HG02870 (cell line): ENCODE measurements at regions not wholly inside any gene's neighbourhood (a gene's known extent, or its start where the extent isn't known, plus 50 kb on each side); places are given as distances from the start of the nearest gene placed in this dataset.
"Not testable (repeated sequence)": the region's sequence is repeated elsewhere in the genome, so short reads cannot be mapped to it uniquely, and the experiment has no call there.

Experiments used
- ATAC-seq: cut with Tn5 transposase; IDR thresholded peaks from one replicate; pipeline ENCODE4 v1.9.1; 2021; ENCODE audit warnings: mild to moderate bottlenecking, moderate library complexity; ENCODE audit not compliant: unreplicated experiment

DNA sequence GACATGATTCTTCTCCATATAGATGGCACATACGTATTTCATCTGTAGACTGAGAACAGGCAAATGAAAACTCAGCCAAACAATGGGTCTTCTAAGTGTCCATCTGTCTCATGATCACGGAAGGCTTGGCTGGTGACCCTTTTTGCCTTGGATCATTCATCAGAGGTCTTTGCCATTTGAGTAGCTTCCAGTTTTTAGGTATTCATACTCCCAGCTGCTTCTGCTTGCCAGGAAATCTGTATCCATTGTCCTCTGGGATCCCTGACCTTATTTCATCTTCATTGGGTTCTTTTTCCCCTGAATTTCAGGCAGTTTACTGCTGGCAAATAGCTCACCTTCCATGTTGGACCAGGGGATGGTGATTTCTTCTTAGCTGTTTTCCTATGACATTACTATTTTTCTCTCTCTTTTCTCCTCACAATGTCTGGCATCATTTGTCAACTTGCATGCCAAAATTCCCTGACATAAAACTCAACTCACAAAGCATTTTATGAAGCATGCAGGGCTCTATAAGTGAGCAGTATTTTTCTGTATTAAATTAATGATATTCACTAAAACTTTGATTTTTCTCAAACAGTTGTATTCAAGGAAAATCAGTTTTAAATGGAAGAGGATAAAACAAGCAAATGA, 241.2 kb downstream of the DNAJB9 start:
- ATAC-seq = no peak

GRCh38 chr7:108813251-108814014, 243.8 kb downstream of the DNAJB9 start:
- ATAC-seq = no peak

- no peak for ATAC-seq
Measured at GRCh38 chr7:108815815-108816214, 246.1 kb downstream of the DNAJB9 start.

DNA sequence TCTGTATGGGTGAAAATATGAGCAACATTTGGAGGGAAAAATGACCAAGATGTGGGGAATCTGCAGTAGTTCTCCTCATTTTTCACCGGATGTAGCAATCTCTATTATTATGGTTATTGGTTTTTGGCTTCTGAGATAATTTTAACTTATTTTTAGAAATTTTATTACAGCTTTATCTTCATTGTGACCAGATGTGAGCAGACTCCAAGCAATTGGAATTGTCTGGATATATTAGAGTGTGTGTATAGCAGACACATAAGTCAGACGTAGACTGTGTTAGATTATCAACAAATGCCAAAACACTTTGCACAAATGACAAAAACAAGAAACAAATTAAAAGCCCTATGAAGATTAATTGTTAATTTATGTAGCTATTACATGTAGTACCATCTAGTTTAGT, 249.1 kb downstream of the DNAJB9 start:
- ATAC-seq = no peak

GRCh38 chr7:108824840-108825580, 255.3 kb downstream of the DNAJB9 start:
- no peak for ATAC-seq

DNA sequence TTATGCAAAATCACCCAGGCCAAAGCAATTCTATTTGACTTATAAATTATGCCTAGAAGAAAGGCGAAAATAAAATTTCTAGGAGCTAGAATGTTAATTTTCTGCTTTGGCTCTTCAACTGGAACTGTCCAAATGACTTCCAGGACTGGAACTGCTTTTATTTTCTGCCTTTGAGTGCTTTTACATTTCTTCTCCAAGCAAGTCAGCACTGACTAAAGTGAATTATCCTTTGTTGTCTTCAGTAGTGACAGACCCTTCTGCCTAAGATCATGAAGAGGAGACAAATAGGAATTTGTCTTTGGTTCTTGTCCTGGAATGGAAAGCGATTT, 255.9 kb downstream of the DNAJB9 start:
- no peak for ATAC-seq

DNA sequence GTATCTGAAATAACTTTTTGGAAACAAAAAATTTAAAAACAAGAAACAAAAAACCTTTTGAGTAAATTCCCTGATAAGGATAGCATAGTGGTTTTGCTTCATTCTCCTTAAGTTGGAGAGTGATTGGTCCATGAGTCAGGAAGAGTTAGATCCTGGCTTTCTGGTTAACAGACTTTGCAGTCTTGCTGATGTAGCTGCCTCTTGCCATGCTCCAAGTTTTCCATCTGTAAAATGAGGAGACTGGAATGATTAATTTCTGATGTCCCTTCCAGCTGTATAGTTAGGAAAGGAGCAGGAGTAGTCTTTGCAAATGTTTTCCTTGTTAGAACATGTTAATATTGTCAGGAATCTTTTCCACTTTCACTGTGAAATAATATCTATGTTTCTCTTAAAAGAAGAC, 266.6 kb downstream of the DNAJB9 start:
- no peak for ATAC-seq

DNA sequence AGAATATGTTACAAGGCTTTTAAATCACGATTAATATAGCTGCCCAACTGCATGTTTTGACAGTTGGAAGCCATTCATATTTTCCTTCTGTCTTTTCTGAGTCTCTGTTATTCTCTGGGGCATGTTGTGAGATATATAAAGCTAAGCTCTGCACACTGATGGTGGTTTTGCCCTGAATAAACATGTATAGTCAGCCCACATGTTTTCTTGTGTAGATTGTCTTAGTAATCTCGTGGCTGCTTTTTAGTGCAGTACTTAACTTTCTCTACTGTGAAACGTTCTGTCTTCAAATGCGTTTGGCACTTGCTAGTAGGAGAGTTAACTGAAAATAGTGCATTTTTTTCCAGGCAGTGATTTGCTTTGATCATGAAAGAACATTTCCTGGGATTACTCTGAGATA, 268.5 kb downstream of the DNAJB9 start:
- no peak for ATAC-seq

GRCh38 chr7:108839076-108839475, 269.4 kb downstream of the DNAJB9 start:
- ATAC-seq = no peak

DNA sequence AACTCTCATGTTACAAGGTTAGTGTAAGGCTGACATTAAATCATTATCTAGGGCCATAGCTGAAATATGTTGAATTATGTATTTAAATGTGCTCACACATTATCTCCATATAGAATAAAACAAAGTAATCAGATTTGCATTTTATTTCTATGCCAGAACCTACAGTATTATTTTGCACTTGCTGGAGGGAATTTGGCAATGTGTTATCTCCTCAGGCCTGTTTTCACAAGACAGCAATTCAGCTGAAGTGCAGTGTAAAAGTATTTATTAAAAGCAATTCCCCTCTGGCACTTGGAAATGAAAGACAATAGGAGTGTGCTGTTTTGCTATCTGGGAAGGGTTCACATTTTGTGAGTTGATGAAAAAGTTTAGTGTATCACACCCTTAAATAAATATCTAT, 276.3 kb downstream of the DNAJB9 start:
- no peak for ATAC-seq

- ATAC-seq = no peak
Measured at GRCh38 chr7:108846471-108846870, 276.8 kb downstream of the DNAJB9 start.

DNA sequence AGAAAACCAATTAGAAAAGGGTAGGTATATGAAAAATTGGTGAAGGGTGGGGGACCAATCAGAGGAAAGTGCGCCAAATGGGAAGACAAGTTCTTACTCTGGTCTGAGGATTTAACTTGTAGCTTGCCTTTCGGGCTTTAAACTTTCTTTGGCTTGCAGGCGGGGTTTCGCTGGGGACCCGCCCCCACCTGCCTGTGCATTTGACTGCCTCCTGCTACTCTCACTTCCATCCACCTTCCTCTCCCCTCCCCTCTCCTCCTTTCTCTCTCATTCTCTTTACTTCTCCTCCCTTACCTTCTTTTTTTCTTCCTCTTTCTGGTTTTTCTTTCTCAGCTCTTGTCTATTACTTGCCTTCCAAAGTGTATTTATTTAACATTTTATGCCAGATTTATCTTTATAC, 278.8 kb downstream of the DNAJB9 start:
- no peak for ATAC-seq

DNA sequence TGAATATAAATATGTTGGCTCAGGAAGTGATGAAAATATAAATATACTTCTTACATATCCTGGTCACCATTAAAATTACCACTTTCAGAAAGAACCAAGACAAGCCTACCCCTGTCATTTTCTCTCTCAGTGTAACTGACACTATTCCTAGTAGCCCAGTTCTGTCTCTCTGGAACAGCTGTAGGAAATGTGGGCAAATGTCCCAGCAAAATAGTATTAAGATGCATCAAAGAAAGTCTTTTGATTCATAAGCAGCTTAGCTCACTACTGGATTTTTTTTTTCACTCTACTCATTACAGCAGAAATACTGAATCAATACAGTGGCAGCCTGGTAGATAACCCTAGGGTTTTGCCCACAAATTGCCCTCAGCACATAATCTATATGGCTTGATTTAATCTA, 290.9 kb downstream of the DNAJB9 start:
- no peak for ATAC-seq

DNA sequence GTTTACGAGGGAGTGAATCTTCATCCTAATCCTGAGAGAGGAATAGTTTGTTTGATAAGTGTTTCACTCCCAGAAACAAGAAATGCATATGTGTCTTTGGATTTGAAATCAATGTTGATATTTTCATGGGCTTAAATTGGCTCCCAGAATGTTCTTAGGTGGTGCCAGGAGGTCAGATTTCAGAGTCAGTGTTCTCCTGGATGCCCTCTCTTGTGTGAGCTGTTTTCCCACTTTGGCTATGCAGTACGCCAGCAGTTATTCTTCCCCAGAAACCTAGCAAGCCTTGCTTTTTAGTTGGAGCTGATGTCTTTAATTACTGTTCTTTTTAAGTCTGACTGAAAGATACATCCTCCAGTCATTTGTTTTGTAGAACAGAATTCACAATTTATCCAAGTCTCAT, 291.4 kb downstream of the DNAJB9 start:
- no peak for ATAC-seq

DNA sequence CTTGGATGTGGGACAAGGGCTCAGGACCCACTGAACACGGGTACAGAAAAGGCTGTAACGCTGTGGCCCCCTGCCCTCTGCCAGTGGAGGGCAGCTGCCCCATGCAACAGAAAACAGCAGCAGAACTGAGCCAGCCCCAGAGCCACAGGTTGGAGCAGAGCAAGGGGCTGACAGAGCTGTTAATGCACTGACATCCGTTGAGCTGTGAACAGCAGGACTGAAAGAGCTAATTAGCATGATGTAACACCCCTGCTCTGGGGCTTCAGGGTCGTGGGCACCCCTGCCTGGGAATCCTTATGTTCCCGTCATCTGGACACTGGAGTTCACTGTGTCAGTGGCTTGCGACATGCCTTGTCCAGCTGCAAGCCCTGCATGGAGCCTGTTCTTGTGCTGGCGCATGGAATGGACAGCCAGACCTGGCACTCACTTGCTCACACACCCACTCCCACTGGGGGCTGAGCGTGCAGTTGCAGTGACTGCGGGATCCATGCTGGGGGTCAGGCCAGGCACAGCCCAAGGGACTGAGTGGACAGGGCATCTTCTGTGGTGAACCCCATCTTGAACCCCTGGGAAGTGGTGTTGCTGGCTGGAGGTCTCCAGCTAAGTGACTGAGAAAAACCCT, 293.7 kb downstream of the DNAJB9 start:
- ATAC-seq = no peak

- no peak for ATAC-seq
Measured at GRCh38 chr7:108869070-108869469, 299.4 kb downstream of the DNAJB9 start.

GRCh38 chr7:108875139-108875538, 305.5 kb downstream of the DNAJB9 start:
- ATAC-seq = no peak

GRCh38 chr7:108890862-108891261, 321.2 kb downstream of the DNAJB9 start:
- ATAC-seq = no peak

DNA sequence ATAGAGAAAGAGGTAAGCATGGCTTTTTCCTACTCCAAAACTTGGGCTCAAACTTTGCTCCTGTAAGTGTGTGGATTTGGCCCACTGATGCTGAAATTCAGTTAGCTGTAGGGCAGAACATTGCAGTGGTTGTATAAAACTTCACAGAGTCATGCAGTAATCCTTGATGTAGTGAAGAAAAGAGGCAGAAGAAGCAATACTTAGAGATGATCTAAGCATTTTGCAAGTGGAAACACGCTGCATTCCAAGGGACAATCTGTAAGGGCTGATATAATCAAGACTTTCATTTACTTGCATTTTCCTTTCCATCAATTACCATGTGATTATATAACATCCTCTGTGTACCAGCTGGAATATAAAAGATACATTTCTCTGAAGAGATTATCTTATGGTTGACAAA, 338.8 kb downstream of the DNAJB9 start:
- ATAC-seq = no peak

DNA sequence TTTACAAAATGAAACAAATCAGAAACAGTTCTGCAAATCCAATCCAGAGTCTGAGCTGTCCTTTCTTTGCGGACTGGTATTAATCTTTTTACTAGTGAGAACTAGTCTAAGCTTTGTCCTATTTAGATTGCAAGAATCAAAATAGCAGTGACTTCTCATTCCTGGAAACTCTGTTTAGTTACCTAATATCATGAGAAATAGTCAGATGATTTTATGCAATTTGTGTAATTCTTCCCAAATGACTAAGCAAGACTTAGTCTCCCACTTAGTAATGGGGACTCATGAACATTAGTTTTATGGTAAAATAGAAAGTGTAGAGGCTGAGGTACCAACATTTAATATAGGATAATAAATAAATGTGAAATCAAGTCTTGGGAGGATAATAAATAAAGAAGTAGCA, 341.3 kb downstream of the DNAJB9 start:
- ATAC-seq = no peak

DNA sequence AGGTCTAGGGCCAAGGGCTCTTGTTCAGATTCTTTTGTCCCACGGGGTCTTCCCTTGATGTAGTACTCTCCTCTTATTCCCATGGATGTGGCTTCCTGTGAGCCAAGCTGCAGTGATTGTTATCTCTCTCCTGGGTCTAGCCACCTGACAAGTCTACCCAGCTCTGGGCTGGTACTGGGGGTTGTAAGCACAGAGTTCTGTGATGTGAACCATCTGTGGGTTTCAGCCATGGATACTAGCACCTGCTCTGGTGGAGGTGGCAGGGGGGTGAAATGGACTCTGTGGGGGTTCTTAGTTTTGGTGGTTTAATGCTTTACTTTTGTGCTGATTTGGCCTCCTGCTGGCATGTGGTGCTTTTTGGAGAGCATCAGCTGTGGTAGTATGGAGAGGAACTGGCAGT, 350.8 kb downstream of the DNAJB9 start:
- ATAC-seq = no peak

DNA sequence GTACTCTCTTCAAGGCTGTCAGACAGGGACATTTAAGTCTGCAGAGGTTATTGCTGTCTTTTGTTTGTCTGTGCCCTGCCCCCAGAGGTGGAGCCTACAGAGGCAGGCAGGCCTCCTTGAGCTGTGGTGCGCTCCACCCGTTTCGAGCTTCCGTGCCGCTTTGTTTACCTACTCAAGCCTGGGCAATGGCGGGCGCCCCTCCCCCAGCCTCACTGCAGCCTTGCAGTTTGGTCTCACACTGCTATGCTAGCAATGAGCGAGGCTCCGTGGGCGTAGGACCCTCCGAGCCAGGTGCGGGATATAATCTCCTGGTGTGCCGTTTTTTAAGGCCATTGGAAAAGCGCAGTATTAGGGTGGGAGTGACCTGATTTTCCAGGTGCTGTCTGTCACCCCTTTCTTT, 373.4 kb downstream of the DNAJB9 start:
- ATAC-seq = not testable (repeated sequence)
